ENCODE measurements at regions not wholly inside any gene's neighbourhood (a gene's known extent, or its start where the extent isn't known, plus 50 kb on each side); places are given as distances from the start of the nearest gene placed in this dataset.
"Not testable (repeated sequence)": the region's sequence is repeated elsewhere in the genome, so short reads cannot be mapped to it uniquely, and the experiment has no call there.

DNA sequence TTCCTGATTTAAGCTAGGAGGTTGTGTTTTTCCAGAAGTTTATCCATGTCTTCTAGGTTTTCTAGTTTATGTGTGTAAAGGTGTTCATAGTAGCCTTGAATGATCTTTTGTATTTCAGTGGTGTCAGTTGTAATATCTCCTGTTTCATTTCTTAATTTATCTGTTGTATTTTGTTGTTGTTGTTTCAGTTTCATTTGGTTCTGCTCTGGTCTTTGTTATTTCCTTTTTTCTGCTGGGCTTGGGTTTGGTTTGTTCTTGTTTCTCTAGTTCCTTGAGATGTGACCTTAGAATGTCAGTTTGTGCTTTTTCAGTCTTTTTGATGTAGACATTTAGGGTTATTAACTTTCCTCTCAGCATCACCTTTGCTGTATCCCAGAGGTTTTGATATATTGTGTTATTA lies 62.8 kb downstream of the SCP2D1 start:
- DNase-seq (ENCODE audit: low spot score), result not testable (repeated sequence)

DNA sequence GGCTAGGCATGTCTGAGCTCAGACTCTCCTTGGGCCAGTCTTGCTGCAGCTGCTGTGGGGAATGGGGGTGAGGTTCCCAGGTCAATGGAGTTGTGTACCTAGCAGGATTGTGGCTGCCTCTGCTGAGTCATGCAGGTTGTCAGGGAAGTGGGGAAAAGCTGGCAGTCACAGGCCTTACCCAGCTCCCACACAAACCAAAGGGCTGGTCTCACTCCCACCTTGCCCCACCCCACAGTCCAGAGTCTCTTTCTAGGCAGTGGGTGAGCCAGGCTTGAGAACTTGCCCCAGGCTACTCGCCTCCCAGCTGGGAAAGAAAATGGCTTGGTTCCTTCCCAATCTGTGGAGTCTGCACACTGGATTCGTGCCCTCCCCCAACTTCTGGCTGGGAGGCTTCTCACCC lies 65.7 kb downstream of the SCP2D1 start:
- no peak for DNase-seq (ENCODE audit: low spot score)

DNA sequence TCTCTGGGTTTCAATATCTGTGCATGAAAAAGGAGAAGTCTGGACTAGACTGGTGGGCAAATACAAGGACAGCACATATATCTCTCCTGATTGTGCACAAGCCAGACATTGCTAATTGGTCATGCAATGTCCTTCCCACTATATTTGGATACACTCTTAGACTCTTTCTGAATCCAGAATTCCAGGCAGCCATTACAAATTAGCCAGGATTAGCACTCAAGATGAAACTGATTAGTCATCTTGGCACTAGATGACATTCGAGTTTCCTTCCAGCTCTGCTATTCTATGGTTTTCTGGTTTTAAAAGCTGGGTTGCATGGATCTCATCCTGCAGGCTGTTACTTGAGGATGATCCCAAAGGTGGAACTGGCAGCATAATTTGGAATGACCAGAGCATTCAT lies 73.2 kb downstream of the SCP2D1 start:
- DNase-seq (ENCODE audit: low spot score), result no peak

DNA sequence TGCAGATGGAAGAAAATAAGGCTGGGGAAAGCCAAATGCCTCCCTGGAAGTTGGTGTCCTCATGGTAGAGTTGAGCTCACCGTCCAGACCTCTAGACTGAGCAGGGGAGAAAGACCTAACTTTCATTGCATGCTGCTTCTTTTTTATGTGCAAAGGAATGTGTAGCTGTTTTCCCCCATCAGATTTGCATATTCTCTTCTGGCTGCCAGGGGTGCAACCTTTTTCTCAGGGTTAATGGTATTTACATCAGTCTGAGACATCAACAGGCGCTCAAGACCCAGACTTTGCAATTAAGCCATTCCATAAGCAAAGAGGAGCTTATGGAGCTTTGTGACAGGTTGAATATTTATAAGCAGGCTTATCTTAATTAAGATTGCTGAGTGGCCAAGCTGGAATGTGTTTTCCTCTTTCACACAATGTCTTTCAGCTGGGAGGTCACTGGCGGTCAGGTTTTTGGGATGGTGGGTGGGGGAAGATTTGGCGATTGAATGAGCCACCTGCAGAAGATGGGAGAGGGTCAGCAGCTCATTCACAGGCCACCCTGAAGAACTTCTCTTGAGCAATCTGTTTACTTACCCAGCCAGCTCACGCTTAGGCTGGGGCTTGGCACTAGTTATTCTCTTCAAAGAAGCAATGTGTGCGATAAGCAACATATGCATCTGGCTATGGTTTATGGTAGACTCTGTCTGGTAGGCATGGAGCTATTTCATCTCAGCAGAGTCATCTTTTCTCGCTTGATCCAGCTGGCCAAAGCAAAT lies 88.6 kb downstream of the SCP2D1 start:
- DNase-seq (ENCODE audit: low spot score), result no peak

DNA sequence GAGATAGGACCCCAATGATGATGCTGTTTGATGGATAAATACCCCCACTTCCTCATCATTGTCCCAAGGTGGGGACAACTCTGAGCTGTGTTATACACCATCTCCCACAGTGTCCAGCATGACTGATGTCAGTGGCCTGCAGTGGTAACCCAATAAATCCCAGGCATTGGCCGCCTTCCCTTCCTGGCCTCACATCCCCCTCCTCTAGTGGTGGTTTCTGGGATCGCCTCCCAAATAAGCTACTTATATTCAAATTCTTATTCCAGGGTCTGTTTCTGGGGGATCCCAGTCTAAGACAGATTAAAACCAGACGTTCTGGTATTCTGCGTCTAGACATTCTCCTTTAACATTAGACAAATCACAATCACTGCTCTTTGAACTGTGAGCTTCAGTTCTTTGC lies 90.6 kb downstream of the SCP2D1 start:
- no peak for DNase-seq (ENCODE audit: low spot score)

DNA sequence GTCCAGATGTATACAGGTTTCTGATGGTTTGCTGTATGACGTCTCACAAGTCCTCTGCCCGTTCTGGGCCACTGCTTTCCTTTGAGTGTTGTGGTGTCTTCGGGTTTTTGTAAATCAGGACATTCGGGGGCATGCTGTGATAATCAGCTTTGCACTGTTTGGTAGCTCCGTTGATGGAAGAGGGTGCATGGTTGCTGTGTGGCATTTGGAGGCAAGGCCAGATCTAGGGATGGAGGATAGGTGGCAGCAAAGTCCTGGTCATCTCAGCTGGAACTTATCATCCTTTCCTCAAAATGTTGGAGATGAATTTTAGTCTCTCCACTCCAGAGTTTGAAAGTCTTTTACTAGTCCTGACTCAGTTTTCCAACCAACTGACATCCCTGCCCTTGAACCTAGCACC lies 91.0 kb downstream of the SCP2D1 start:
- no peak for DNase-seq (ENCODE audit: low spot score)

DNA sequence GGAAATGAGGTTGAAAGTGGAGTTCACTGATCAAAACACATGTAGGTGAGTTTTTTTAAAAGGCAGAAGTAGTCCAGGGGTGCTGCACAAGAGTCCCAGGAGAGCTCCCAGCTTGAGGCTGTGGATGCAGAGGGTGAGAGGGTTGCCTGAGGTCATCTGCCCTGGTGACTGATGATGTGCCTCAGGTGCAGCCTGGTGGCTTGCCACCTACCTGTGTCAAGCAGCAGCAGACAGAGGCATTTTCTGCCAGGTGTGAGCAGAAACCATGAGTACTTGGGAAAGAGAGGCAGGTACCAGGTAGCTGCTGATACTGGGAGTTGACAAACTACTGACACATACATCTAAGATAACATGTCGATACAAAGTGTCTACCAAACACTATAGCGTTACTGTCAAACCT lies 92.5 kb downstream of the SCP2D1 start:
- no peak for DNase-seq (ENCODE audit: low spot score)

DNA sequence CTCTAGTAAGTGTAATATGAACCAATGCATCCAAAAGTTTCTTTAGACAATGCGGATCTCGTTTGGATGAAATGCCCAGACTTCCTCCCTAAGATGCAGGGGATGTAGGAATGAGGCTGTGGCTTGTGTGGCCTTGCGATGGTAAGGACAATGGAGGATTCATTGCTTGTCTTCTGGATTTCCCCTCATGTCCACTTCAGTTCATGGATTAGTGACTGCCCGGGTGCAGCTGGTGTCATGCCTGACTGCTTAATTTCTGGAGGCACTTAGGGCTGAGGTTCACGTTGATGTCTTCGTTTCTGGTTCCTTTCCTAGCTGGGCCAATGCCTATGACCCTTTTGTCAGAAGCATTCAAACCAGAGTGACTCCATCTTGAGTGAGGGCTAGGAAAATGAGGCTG lies 93.8 kb downstream of the SCP2D1 start:
- DNase-seq (ENCODE audit: low spot score), result no peak

DNA sequence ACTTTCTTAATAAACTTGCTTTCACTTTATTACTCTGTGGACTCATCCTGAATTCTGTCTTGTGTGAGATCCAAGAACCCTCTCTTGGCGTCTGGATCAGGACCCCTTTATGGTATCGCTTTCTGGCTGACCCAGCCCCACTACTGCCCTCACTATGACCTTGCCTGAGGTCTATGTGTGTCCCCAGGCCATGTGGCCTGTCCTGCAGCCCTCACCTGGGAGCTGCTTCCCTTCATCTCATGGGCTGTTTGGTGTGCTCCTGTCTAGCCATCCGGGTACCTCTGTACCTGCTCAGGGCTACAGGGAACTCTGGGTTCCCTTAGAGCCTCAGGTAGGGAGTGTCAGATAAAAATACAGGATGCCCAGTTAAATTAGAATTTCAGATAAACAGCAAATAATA lies 94.5 kb downstream of the SCP2D1 start:
- DNase-seq (ENCODE audit: low spot score), result no peak

DNA sequence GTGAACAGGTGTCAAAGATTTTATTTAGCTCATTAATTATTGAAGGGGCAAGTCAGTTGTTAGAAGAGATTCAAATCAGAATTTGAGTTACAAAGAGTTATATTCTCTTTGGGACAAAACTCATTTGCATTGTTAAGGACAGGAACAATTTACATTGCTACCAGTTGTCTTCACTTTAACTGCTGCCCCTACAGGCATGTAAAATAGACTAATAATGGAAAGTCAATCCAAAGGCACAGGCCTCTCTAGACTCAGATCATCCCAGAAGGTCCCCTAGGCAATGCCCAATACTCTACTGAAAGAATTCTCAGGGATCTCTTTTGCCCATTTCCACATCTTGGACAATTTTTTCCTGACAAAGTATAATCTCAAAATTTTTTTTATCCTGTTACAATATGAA lies 95.7 kb downstream of the SCP2D1 start:
- no peak for DNase-seq (ENCODE audit: low spot score)

DNA sequence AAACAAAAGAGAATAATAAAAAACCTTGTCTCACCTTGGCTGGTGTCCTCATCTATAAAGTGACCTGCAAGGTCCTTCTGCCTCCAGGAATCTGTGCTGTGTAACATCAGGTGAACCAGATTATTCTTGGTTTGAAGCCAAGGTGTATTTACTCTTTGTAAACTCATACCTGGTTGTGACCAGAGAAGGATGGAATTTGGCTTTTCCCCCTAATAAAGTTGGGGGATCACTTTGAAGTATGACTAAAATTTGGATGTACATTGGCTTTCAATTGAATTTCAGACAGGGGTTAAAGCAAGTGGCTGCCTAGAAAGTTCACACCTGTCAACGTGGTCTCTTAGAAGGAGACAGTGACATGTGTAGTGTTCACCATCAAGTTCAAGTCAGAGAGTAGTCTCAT lies 100.1 kb downstream of the SCP2D1 start:
- DNase-seq (ENCODE audit: low spot score), result no peak

DNA sequence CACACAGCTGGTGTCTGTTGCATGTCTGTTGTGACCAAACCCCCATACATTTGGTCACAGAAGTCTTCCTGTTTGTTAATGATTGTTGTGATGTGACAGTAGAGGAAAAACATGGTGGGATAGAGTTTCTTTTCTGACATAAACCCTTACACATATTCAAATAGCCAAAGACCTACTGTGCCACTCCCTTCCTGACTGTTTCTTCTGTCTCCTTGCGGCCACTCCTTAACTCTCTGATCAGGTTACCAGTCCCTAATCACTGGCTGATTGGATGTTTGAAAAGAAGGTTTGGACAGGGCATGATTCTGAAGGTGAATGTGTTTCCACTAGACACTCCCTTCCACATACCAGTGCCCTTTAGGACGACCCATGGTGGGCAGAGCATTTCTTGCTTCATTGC lies 101.2 kb downstream of the SCP2D1 start:
- DNase-seq (ENCODE audit: low spot score), result no peak

DNA sequence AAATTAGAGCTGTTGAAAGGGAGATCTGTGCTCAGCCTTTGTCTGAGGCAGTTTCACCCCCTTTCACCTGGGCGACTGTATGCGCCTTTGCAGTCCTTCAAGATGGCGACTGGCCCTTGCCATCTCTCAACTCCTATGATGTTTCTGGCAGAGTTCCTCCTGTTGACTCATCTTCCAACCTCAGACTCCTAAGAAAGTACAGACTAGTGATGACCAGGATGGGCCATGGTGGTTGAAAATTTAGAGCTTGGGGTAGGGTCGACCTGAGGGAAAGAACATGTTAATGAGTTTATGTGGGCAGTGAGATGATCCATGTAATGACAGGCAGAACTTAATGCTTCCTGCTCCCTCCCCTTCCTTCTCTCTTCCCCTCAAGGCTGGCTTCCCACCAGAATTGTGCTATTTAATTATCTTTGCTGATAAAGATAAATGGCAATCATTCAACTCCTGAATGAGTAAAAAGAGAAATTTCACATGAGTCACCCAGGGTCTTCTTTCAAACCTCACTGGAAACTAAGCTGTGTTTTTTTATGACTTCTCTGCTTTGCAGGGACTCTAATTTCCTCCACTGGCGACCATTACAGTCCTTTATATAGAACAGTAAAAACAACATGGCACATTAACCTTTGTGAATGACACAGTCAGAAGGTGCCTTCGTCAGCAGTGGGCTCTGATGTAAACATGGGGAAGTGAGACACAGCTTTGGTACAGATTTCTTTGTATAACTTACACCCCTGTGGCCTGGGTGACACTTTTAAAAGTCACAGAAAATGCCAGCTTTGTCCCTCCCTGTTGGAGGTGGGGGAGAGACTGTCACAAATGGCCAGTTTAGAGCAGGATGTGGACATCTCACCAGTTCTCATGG lies 103.5 kb downstream of the SCP2D1 start:
- DNase-seq (ENCODE audit: low spot score), result no peak

DNA sequence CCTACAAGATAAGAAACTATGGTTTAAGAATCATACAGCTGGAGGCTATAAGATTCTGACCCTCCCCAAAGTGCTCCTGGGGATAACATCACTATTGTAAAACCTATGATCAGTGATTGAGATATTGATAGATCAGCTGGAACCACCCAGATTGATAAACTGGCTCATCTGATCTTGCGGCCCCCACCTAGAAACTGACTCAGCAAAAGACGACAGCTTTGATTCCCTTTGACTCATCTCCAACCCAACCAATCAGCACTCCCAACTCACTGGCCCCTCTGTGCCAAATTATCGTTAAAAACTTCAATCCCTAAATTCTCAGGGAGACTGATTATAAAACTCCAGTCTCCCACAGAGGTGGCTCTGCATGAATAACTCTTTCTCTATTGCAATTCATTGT lies 106.4 kb downstream of the SCP2D1 start:
- no peak for DNase-seq (ENCODE audit: low spot score)

DNA sequence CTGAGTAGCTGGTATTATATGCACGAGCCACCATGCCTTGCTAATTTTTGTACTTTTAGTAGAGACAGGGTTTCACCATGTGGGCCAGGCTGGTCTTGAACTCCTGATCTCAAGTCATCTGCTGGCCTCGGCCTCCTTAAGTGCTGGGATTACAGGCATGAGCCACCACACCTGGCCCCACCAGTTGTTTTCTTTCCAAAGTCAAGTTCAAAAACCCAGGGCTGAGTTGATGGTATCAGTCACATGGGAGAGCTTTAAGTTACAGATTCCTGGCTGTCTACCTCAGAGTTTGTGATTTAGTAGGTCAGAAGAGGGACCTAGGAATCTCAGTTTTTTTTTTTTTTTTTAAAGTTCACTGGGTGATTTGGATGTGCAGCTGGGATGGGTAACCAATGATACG lies 107.7 kb downstream of the SCP2D1 start:
- no peak for DNase-seq (ENCODE audit: low spot score)

DNA sequence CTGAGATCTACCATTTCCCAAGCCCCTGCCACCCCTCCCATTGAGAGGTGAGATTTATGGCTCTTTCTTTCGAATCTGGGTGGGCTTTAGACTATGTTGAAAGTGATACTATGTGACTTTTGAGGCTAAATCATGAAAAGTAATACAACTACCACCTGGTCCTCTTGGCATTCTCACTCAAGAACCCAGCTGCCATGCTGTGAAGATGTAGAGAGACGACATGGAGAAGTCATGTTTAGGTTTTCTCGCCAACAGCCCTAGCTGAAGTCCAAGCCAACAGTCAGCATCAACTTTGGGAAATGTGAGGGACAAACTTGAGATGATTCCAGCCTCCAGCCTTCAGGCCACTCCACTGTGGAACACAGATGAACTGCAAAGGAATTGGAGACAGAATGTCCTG lies 108.7 kb downstream of the SCP2D1 start:
- no peak for DNase-seq (ENCODE audit: low spot score)

DNA sequence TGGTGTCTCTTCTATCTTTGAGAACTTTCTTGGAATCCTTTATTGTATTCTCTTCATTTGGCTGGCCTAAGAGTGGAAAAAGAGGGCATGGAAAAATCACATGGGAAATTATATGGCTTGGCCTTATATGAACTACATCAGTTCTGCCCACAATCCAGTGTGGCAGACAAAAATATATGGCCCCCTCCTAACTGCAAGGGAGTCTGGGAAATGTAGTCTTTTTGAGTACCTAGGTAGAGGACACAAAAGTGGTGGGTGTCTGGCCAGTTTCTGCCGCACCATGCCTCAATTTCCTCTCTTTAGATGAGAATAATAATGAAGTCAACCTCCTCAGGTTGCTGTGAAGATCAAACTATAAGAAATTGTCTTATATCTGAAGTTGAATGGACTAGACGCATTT lies 109.3 kb downstream of the SCP2D1 start:
- DNase-seq (ENCODE audit: low spot score), result no peak

DNA sequence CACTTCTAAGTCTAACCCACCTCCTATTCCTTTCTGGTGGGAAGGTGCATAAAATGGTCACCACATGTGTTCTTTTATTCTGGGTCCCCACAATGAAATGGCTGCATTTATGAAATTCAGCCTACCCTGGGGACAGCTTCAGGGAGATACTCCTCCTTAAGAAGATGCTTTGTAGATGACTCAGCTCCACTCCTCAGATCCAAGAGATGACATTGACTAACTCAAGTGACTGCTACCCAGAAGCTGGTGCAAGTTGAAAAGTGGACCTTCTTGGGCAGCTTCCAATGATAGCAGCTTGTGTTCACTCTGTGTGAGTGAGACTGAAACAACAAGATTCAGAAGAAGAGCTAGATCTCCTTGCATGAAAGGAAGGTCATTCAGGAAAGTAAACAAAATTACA lies 113.4 kb downstream of the SCP2D1 start:
- no peak for DNase-seq (ENCODE audit: low spot score)

DNA sequence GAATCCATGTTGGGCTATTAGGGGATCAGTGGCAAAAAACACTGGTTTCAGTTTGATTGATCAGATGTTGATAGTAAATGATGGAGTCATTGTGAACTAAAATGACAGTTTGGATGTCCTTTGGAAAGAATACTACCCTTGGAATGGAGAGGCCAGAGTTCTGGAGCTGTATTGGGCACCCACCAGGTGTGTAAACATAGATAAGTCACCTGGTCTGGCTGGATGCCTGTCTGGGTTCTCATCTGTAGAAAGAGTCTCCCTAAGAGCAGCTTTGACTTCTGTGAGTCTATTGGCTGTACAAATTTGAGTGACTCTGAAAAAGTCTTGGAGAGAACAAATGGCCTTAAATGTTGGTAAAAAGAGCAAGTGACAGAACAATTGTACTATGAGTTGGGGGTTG lies 115.0 kb downstream of the SCP2D1 start:
- no peak for DNase-seq (ENCODE audit: low spot score)

DNA sequence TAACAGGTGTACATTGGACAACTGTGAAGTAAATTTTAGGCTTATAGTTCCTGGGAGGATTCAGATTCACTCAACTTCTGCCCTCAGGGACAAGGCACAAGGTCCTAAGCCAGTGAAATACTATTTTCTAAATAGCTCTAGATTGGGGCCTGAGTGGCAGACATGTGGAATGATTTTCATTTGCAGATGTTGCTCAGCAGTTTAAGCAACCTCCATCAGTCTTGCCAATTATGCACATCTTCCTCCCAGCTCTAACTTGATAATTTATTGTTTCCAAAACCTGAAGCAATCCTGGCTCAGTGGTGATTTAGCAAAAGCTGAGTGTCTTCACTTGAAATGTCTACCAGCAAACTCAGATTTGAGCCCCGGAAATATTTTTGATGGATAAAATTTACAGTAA lies 116.2 kb downstream of the SCP2D1 start:
- no peak for DNase-seq (ENCODE audit: low spot score)

DNA sequence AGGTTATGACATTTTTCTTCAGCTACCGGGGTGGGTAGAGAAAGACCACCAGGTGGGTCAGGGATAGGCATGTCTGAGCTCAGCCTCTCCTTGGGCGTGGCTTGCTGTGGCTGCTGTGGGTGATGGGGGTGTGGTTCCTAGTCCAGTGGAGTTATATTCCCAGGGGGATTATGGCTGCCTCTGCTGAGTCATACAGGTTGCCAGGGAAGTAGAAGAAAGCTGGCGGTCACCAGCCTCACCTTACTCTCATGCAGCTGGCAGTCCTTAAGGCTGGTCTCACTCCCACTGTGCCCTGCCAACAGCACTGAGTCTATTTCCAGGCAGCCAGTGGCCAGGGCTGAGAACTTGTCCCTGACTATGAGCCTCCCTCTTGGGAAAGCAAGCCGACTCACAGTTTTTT lies 130.0 kb downstream of the SCP2D1 start:
- no peak for DNase-seq (ENCODE audit: low spot score)

DNA sequence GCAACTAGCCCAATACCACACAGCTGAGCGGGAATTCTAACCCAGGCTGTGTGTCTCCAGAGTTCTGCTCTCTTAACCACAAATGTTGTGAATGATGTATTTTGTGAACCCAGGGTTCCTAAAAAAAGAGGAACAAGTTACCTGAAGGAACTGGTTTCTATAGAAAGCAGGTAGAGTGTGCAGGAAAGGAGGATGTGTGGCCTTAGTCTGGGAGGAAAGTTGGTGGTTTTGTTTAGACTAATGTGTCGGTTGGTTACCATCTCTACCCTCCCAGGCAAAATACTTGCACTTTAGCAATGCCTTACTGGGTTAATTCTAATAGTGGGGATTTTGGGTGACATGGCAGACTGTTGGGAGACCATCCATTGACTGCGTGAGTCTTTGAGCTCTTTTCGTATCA lies 143.3 kb downstream of the SCP2D1 start:
- DNase-seq (ENCODE audit: low spot score), result no peak

DNA sequence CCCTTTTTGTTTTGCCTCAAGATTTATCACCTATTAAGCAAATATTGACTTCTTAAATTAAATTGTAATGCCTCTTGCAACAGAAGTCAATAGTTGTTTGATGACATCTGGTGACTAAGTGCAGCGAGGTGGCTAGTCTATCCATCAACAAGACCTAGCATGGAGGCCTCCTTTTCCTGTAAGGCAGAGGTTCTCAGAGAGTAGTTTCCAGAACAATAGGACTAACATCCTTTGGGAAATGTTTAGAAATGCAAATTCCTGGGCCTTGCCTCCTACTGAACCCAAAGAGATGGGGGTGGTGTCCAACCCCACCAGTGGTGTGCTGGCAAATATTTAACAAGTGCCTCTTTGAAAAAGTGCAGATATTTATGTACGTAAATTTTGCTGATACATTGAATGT lies 143.7 kb downstream of the SCP2D1 start:
- no peak for DNase-seq (ENCODE audit: low spot score)

DNA sequence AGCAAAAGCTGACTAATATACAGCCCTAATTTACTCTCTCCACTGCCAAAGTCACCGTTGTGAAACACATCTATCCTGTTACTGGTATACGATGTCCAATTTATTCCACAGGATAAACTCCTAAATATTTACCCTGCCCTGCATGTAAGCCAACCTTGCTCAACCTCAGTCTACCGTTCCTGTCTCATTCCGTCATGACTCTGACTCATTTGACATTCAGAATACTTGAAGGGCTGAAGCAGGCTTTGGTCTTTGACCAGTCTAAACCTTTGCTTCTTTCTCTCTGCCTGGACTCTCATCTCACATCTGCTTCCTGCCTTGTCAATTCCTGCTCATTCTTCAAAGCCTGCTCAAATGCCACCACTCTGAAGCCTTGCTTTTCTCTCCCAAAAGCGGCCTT lies 157.5 kb downstream of the SCP2D1 start:
- DNase-seq (ENCODE audit: low spot score), result no peak

Data from putamen (tissue), 1 donor.